ENCODE measurements at regions not wholly inside any gene's neighbourhood (a gene's known extent, or its start where the extent isn't known, plus 50 kb on each side); places are given as distances from the start of the nearest gene placed in this dataset.

DNA sequence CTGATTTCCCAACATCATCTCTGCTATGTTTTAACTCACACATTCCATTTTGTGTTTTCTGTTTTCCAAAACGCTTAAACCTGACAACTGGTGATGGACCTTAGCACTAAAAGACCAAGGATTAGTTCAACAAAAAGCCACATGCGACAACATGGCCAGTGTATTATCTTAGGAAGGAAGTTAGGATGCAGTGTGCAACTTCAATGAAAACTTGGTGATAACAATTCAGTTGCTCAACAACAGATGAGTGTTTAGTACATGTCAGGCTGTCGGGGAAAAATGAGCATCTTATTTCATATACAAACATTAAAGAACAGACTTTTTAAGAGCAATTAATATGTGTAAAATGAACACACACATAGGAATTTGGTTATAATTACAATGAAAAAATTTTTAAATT, 780.0 kb downstream of the SEMA5A start:
- Histone ChIP-seq H3K4me3 (ENCODE audit: low read depth, low read length) (no peak overlapping the region), H2AFZ (no peak overlapping the region), H3K27ac (no peak overlapping the region), H3K36me3 (ENCODE audit: control insufficient read depth, insufficient read depth, low read length) (no peaks in the 10 kb centered on the region), H3K27me3 (ENCODE audit: control insufficient read depth, insufficient read depth, low read length) (no peaks in the 10 kb centered on the region), H3K4me2 (ENCODE audit: low read length) (no peak overlapping the region), H3K9me3 (ENCODE audit: control insufficient read depth, low read length) (no peaks in the 10 kb centered on the region), H3K9ac (no peak overlapping the region), H3K79me2 (no peaks in the 10 kb centered on the region), H3K4me1 (no peaks in the 10 kb centered on the region)
- TF ChIP-seq, protein P1, sequence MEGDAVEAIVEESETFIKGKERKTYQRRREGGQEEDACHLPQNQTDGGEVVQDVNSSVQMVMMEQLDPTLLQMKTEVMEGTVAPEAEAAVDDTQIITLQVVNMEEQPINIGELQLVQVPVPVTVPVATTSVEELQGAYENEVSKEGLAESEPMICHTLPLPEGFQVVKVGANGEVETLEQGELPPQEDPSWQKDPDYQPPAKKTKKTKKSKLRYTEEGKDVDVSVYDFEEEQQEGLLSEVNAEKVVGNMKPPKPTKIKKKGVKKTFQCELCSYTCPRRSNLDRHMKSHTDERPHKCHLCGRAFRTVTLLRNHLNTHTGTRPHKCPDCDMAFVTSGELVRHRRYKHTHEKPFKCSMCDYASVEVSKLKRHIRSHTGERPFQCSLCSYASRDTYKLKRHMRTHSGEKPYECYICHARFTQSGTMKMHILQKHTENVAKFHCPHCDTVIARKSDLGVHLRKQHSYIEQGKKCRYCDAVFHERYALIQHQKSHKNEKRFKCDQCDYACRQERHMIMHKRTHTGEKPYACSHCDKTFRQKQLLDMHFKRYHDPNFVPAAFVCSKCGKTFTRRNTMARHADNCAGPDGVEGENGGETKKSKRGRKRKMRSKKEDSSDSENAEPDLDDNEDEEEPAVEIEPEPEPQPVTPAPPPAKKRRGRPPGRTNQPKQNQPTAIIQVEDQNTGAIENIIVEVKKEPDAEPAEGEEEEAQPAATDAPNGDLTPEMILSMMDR (IDR thresholded peaks at IDR 0.05) = no peak

- H3K36me3 ChIP-seq (ENCODE audit: control insufficient read depth, insufficient read depth, low read length) = no peaks in the 10 kb centered on the region
- H3K79me2 ChIP-seq = no peaks in the 10 kb centered on the region
- no peaks in the 10 kb centered on the region for H3K27me3 ChIP-seq (ENCODE audit: control insufficient read depth, insufficient read depth, low read length)
- no peak overlapping the region for H3K9ac ChIP-seq
- H3K4me1 ChIP-seq = no peaks in the 10 kb centered on the region
- H3K4me2 ChIP-seq (ENCODE audit: low read length) = no peak overlapping the region
- TF ChIP-seq, protein P1 (IDR thresholded peaks at IDR 0.05) = no peak
- no peak overlapping the region for H3K27ac ChIP-seq
- no peaks in the 10 kb centered on the region for H3K9me3 ChIP-seq (ENCODE audit: control insufficient read depth, low read length)
- no peak overlapping the region for H3K4me3 ChIP-seq (ENCODE audit: low read depth, low read length)
- no peak overlapping the region for H2AFZ ChIP-seq
Observed at GRCh38 chr5:8766448-8766847, 779.4 kb downstream of the SEMA5A start.

GRCh38 chr5:8767111-8767510, 778.8 kb downstream of the SEMA5A start:
- Histone ChIP-seq H3K36me3 (ENCODE audit: control insufficient read depth, insufficient read depth, low read length) (no peaks in the 10 kb centered on the region), H2AFZ (no peak overlapping the region), H3K4me2 (ENCODE audit: low read length) (no peak overlapping the region), H3K9me3 (ENCODE audit: control insufficient read depth, low read length) (no peaks in the 10 kb centered on the region), H3K9ac (no peak overlapping the region), H3K4me1 (no peaks in the 10 kb centered on the region), H3K27me3 (ENCODE audit: control insufficient read depth, insufficient read depth, low read length) (no peaks in the 10 kb centered on the region), H3K27ac (no peak overlapping the region), H3K4me3 (ENCODE audit: low read depth, low read length) (no peak overlapping the region), H3K79me2 (no peaks in the 10 kb centered on the region)
- TF ChIP-seq, protein P1 (IDR thresholded peaks at IDR 0.05) = no peak

- Histone ChIP-seq H3K9ac (no peak overlapping the region), H2AFZ (no peak overlapping the region), H3K27me3 (ENCODE audit: control insufficient read depth, insufficient read depth, low read length) (no peaks in the 10 kb centered on the region), H3K27ac (no peak overlapping the region), H3K9me3 (ENCODE audit: control insufficient read depth, low read length) (no peaks in the 10 kb centered on the region), H3K4me3 (ENCODE audit: low read depth, low read length) (no peak overlapping the region), H3K4me2 (ENCODE audit: low read length) (no peak overlapping the region), H3K4me1 (no peaks in the 10 kb centered on the region), H3K79me2 (no peaks in the 10 kb centered on the region), H3K36me3 (ENCODE audit: control insufficient read depth, insufficient read depth, low read length) (no peaks in the 10 kb centered on the region)
- TF ChIP-seq, protein P1 (IDR thresholded peaks at IDR 0.05) = no peak
Observed at GRCh38 chr5:8767746-8768145, 778.1 kb downstream of the SEMA5A start.

GRCh38 chr5:8769631-8770030, 776.2 kb downstream of the SEMA5A start:
- no peaks in the 10 kb centered on the region for H3K4me1 ChIP-seq
- H3K9me3 ChIP-seq (ENCODE audit: control insufficient read depth, low read length) = no peaks in the 10 kb centered on the region
- no peak overlapping the region for H3K4me3 ChIP-seq (ENCODE audit: low read depth, low read length)
- H3K27ac ChIP-seq = no peak overlapping the region
- no peak overlapping the region for H3K4me2 ChIP-seq (ENCODE audit: low read length)
- H3K36me3 ChIP-seq (ENCODE audit: control insufficient read depth, insufficient read depth, low read length) = no peaks in the 10 kb centered on the region
- H2AFZ ChIP-seq = no peak overlapping the region
- H3K79me2 ChIP-seq = no peaks in the 10 kb centered on the region
- H3K27me3 ChIP-seq (ENCODE audit: control insufficient read depth, insufficient read depth, low read length) = no peaks in the 10 kb centered on the region
- TF ChIP-seq, protein P1 (IDR thresholded peaks at IDR 0.05) = no peak
- H3K9ac ChIP-seq = no peak overlapping the region

Measured in parathyroid adenoma (tissue), 2 donors.